A549 (cell line): ENCODE measurements at regions not wholly inside any gene's neighbourhood (a gene's known extent, or its start where the extent isn't known, plus 50 kb on each side); places are given as distances from the start of the nearest gene placed in this dataset.

ENCODE experiments used
- ATAC-seq, 2 experiments: fragments of 200-7000 bp in 1 of 2; fragments of >200 bp in 1 of 2; cut with Nextera tagmentation in 1 of 2; cut with Tn5 transposase in 1 of 2; 3 replicates each; pipeline versions ENCODE4 v1.8.0 to v1.9.1; 2018 to 2020; ENCODE audit warnings: mild to moderate bottlenecking in 1 of 2, moderate library complexity in 1 of 2
- CTCF ChIA-PET: fragments of 300-600 bp; sonication (Branson Sonifier 250); formaldehyde crosslinking; extraction: SDS; loops from one replicate; lab custom pipeline; 2021; ENCODE audit warnings: antibody characterized with exemption, inconsistent platforms; lab: Yijun Ruan, JAX
- POLR2A ChIA-PET: fragments of 350-600 bp; formaldehyde crosslinking; extraction: SDS; loops from one replicate; lab custom pipeline; 2021; ENCODE audit warnings: antibody characterized with exemption, inconsistent platforms; lab: Yijun Ruan, JAX
- DNase-seq, 2 experiments: peaks; one replicate each; pipeline versions ENCODE4 v3.0.0 to v3.0.0-alpha.2; 2011 to 2016; ENCODE audit warnings: low read depth in 1 of 2, low spot score in 1 of 2
- FAIRE-seq: peaks from 2 replicates; lab custom pipeline; 2011; peaks lifted over from hg19 to GRCh38; lab: Jason Lieb, UNC
- H3K27ac ChIP-seq, 2 experiments: fragments of >200 bp; sonication (Bioruptor Twin); formaldehyde crosslinking; 3 replicates each; pipeline ENCODE4 v1.5.1; 2016 to 2017
- H3K4me1 ChIP-seq: fragments of >200 bp; sonication (Bioruptor Twin); formaldehyde crosslinking; 3 replicates; pipeline ENCODE4 v1.6.1; 2016
- H3K4me2 ChIP-seq: fragments of >200 bp; sonication (Bioruptor Twin); formaldehyde crosslinking; 3 replicates; pipeline ENCODE4 v1.6.1; 2016
- H3K4me3 ChIP-seq: fragments of >200 bp; sonication (Bioruptor Twin); formaldehyde crosslinking; 3 replicates; pipeline ENCODE4 v1.5.1; 2016
- H3K9me3 ChIP-seq: fragments of >200 bp; sonication (Bioruptor Twin); formaldehyde crosslinking; 3 replicates; pipeline ENCODE4 v1.6.1; 2016
- BHLHE40 ChIP-seq: IDR thresholded peaks from 2 replicates; pipeline ENCODE4 v1.6.1; 2012; ENCODE audit warnings: low read depth, low read length, inconsistent platforms
- CBX8 ChIP-seq: fragments of 200-600 bp; sonication (generic); IDR thresholded peaks from 2 replicates; pipeline ENCODE4 v1.6.1; 2016
- CEBPB ChIP-seq, 2 experiments: fragments of >200 bp in 1 of 2; sonication (Bioruptor Twin) in 1 of 2; formaldehyde crosslinking in 1 of 2; IDR thresholded peaks; 2 replicates each; pipeline ENCODE4 v1.6.1; 2012 to 2016
- CHD4 ChIP-seq: fragments of 200-600 bp; sonication (generic); IDR thresholded peaks from 2 replicates; pipeline ENCODE4 v1.6.1; 2016; ENCODE audit warnings: antibody characterized with exemption, mild to moderate bottlenecking, borderline replicate concordance
- E2F6 ChIP-seq: IDR thresholded peaks from 2 replicates; pipeline ENCODE4 v1.6.1; 2012; ENCODE audit warnings: low read depth, borderline replicate concordance
- FOSL2 ChIP-seq, 2 experiments: fragments of 450-650 bp in 1 of 2; fragments of >200 bp in 1 of 2; sonication (Bioruptor Twin) in 1 of 2; formaldehyde crosslinking; IDR thresholded peaks; 2 replicates each; pipeline versions ENCODE4 v1.5.0 to v1.6.1; 2016 to 2020; ENCODE audit warnings: mild to moderate bottlenecking in 1 of 2, moderate library complexity in 1 of 2
- GATA3 ChIP-seq: IDR thresholded peaks from 2 replicates; pipeline ENCODE4 v1.6.1; 2012; ENCODE audit warnings: borderline replicate concordance
- HEYL ChIP-seq: fragments of 250-450 bp; sonication (Bioruptor Pico); IDR thresholded peaks from 2 replicates; pipeline ENCODE4 v1.8.0; 2021; ENCODE audit warnings: mild to moderate bottlenecking, moderate library complexity
- HOXB5 ChIP-seq: fragments of 250-450 bp; sonication (Bioruptor Pico); IDR thresholded peaks from 2 replicates; pipeline ENCODE4 v1.5.0; 2020; ENCODE audit warnings: mild to moderate bottlenecking, moderate library complexity
- JUNB ChIP-seq: fragments of >200 bp; sonication (Bioruptor Twin); formaldehyde crosslinking; IDR thresholded peaks from 2 replicates; pipeline ENCODE4 v1.6.1; 2016
- KDM1A ChIP-seq: fragments of 200-600 bp; sonication (generic); IDR thresholded peaks from 2 replicates; pipeline ENCODE4 v1.6.1; 2016; ENCODE audit warnings: low read depth, mild to moderate bottlenecking
- MAFK ChIP-seq: fragments of 450-650 bp; IDR thresholded peaks from 2 replicates; pipeline ENCODE4 v1.6.1; 2014; ENCODE audit not compliant: partially characterized antibody
- NFE2L2 ChIP-seq: fragments of 150-350 bp; conservative IDR thresholded peaks from 2 replicates; pipeline ENCODE4 v1.6.1; 2014; ENCODE audit warnings: low read length
- PHF8 ChIP-seq: fragments of 200-600 bp; sonication (generic); IDR thresholded peaks from 2 replicates; pipeline ENCODE4 v1.6.1; 2016; ENCODE audit warnings: low read depth, mild to moderate bottlenecking, antibody characterized with exemption, moderate library complexity, borderline replicate concordance
- POLR2A ChIP-seq: IDR thresholded peaks from 2 replicates; pipeline ENCODE4 v1.6.1; 2012; ENCODE audit warnings: mild to moderate bottlenecking, low read length
- POLR2AphosphoS2 ChIP-seq: conservative IDR thresholded peaks from 2 replicates; pipeline ENCODE4 v1.6.1; 2012; ENCODE audit warnings: low read length, improper control_type of control experiment, inconsistent platforms
- RAD21 ChIP-seq, 2 experiments: fragments of >200 bp in 1 of 2; sonication (Bioruptor Twin) in 1 of 2; formaldehyde crosslinking in 1 of 2; IDR thresholded peaks in 1 of 2; conservative IDR thresholded peaks in 1 of 2; 2 replicates in 1 of 2; 3 replicates in 1 of 2; pipeline ENCODE4 v1.6.1; 2012 to 2018; ENCODE audit warnings: inconsistent platforms in 1 of 2
- RCOR1 ChIP-seq: fragments of 150-350 bp; IDR thresholded peaks from 2 replicates; pipeline ENCODE4 v1.6.1; 2014; ENCODE audit warnings: antibody characterized with exemption, low read length, low read depth
- REST ChIP-seq: fragments of 200-600 bp; sonication (generic); IDR thresholded peaks from 2 replicates; pipeline ENCODE4 v1.6.1; 2016; ENCODE audit warnings: antibody characterized with exemption, mild to moderate bottlenecking, moderate library complexity
- SREBF2 ChIP-seq: fragments of 450-650 bp; IDR thresholded peaks from 2 replicates; pipeline ENCODE4 v1.6.1; 2014; ENCODE audit warnings: mild to moderate bottlenecking, moderate library complexity
- TFCP2L1 ChIP-seq: fragments of 250-450 bp; sonication (Bioruptor Pico); IDR thresholded peaks from 2 replicates; pipeline ENCODE4 v1.5.0; 2021; ENCODE audit warnings: mild to moderate bottlenecking
- USF2 ChIP-seq: fragments of 450-650 bp; IDR thresholded peaks from 2 replicates; pipeline ENCODE4 v1.6.1; 2014; ENCODE audit warnings: antibody characterized with exemption
- ZSCAN20 ChIP-seq: fragments of 250-450 bp; sonication (Bioruptor Pico); IDR thresholded peaks from 2 replicates; pipeline ENCODE4 v1.8.0; 2022; ENCODE audit warnings: mild to moderate bottlenecking, moderate library complexity
- WGBS: methylation state at CpG from one replicate; pipeline ENCODE4 v1.1.6; 2017; ENCODE audit errors: missing lambda C conversion rate; 5-methylcytosine and 5-hydroxymethylcytosine counted together
- TF ChIP-seq, protein P1 (sequence below): fragments of >200 bp; sonication (Bioruptor Twin); formaldehyde crosslinking; IDR thresholded peaks from 3 replicates; pipeline ENCODE4 v1.5.1; 2016
- TF ChIP-seq, protein P2 (sequence below): IDR thresholded peaks from 2 replicates; pipeline ENCODE4 v1.6.1; 2012
- TF ChIP-seq, protein P3 (sequence below): IDR thresholded peaks from 2 replicates; pipeline ENCODE4 v1.6.1; 2012

DNA sequence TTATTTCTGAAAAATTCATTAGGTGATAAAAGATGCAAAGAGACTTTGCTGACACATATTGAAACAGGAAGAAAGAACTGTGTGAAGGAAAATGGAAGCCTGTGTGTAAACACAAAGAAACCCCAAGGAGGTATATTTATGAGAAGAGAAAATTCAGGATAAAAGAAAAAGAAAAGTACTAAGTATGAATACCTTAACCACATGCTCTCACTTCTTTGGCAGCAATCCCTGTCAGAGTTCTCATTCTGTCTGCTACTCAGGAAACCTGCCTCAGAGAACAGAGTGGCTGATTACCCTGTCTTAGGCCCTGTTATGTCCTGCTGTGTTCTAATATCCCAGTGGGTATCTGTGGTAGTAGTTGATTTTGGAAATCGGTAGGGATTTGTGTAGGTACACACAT lies 457.9 kb downstream of the TBC1D32 start:
- no peak for ATAC-seq
- H3K9me3 ChIP-seq: no peaks in the 10 kb centered on the region
- CTCF ChIA-PET: no interaction called here

DNA sequence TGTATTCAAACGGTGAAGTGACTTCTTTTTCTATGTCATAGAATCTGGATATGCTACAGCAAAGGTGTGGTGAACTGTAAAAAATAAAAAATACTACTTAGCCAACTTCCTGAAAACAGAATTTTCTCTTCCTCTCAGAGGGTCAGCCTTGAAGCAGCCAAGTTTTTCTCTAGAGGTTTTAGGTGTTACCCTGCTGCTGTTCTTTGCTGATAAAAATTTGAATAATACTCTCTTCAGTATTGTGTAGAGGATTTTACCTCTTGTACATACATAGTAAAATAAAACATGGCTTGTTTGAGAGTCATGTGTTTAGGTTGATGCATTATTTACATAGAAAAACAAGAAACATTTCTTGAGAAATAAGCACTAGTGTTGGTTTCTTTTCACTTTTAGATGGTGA lies 458.4 kb downstream of the TBC1D32 start:
- no peaks in the 10 kb centered on the region for H3K9me3 ChIP-seq
- 0% methylated on average over 1 of the region's 1 CpG for WGBS
- no peak for TF ChIP-seq TFCP2L1 (CRISPR knock-in tag)
- TF ChIP-seq KDM1A: no peak
- TF ChIP-seq, protein P1, sequence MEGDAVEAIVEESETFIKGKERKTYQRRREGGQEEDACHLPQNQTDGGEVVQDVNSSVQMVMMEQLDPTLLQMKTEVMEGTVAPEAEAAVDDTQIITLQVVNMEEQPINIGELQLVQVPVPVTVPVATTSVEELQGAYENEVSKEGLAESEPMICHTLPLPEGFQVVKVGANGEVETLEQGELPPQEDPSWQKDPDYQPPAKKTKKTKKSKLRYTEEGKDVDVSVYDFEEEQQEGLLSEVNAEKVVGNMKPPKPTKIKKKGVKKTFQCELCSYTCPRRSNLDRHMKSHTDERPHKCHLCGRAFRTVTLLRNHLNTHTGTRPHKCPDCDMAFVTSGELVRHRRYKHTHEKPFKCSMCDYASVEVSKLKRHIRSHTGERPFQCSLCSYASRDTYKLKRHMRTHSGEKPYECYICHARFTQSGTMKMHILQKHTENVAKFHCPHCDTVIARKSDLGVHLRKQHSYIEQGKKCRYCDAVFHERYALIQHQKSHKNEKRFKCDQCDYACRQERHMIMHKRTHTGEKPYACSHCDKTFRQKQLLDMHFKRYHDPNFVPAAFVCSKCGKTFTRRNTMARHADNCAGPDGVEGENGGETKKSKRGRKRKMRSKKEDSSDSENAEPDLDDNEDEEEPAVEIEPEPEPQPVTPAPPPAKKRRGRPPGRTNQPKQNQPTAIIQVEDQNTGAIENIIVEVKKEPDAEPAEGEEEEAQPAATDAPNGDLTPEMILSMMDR: no peak
- TF ChIP-seq HEYL (CRISPR knock-in tag): no peak
- no peak for TF ChIP-seq NFE2L2
- no peak for TF ChIP-seq FOSL2 (IDR thresholded peaks at IDR 0.05)
- TF ChIP-seq FOSL2 (CRISPR knock-in tag; IDR thresholded peaks at IDR 0.05): no peak
- TF ChIP-seq, protein P2, sequence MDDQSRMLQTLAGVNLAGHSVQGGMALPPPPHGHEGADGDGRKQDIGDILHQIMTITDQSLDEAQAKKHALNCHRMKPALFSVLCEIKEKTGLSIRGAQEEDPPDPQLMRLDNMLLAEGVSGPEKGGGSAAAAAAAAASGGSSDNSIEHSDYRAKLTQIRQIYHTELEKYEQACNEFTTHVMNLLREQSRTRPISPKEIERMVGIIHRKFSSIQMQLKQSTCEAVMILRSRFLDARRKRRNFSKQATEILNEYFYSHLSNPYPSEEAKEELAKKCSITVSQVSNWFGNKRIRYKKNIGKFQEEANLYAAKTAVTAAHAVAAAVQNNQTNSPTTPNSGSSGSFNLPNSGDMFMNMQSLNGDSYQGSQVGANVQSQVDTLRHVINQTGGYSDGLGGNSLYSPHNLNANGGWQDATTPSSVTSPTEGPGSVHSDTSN: no peak
- no peak for TF ChIP-seq POLR2A
- no peak for TF ChIP-seq RAD21 (conservative IDR thresholded peaks at IDR 0.05 in 1 of 2, IDR thresholded peaks at IDR 0.05 in 1 of 2)
- no peak for TF ChIP-seq CHD4
- TF ChIP-seq POLR2AphosphoS2: no peak
- no peak for TF ChIP-seq E2F6
- TF ChIP-seq SREBF2: no peak
- TF ChIP-seq ZSCAN20 (CRISPR knock-in tag): no peak
- no peak for TF ChIP-seq JUNB
- TF ChIP-seq, protein P3, sequence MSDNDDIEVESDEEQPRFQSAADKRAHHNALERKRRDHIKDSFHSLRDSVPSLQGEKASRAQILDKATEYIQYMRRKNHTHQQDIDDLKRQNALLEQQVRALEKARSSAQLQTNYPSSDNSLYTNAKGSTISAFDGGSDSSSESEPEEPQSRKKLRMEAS: no peak
- no peak for TF ChIP-seq USF2
- no peak for TF ChIP-seq MAFK
- TF ChIP-seq CBX8: no peak
- ATAC-seq: no peak
- no peak overlapping the region for H3K27ac ChIP-seq
- DNase-seq: no peak
- no peak for FAIRE-seq
- ChIA-PET POLR2A (no interaction called here), CTCF (no interaction called here)
- no peaks in the 10 kb centered on the region for H3K4me1 ChIP-seq
- no peak overlapping the region for H3K4me2 ChIP-seq
- no peak overlapping the region for H3K4me3 ChIP-seq

More for the DNA sequence above, 457.9 kb downstream of the TBC1D32 start:
- Histone ChIP-seq H3K27ac (no peak overlapping the region), H3K4me2 (no peak overlapping the region), H3K4me3 (no peak overlapping the region), H3K4me1 (no peaks in the 10 kb centered on the region)
- 0% methylated on average over 1 of the region's 1 CpG for WGBS
- TF ChIP-seq CHD4: no peak
- TF ChIP-seq SREBF2: no peak
- TF ChIP-seq PHF8: no peak
- no peak for TF ChIP-seq RCOR1
- TF ChIP-seq GATA3: no peak
- no peak for TF ChIP-seq CEBPB (IDR thresholded peaks at IDR 0.05)
- no peak for TF ChIP-seq HOXB5 (CRISPR knock-in tag)
- no peak for TF ChIP-seq BHLHE40
- no peak for TF ChIP-seq USF2
- TF ChIP-seq REST: no peak
- DNase-seq (no peak), FAIRE-seq (no peak)
- POLR2A ChIA-PET: no interaction called here
